HG02623 (cell line): ENCODE measurements at regions not wholly inside any gene's neighbourhood (a gene's known extent, or its start where the extent isn't known, plus 50 kb on each side); places are given as distances from the start of the nearest gene placed in this dataset.

Experiments
- ATAC-seq: cut with Tn5 transposase; IDR thresholded peaks from one replicate; pipeline ENCODE4 v1.9.1; 2021; ENCODE audit warnings: moderate library complexity; ENCODE audit not compliant: unreplicated experiment

- ATAC-seq, result no peak
Observed at GRCh38 chrX:109312757-109313156, 169.1 kb downstream of the GUCY2F start.

DNA sequence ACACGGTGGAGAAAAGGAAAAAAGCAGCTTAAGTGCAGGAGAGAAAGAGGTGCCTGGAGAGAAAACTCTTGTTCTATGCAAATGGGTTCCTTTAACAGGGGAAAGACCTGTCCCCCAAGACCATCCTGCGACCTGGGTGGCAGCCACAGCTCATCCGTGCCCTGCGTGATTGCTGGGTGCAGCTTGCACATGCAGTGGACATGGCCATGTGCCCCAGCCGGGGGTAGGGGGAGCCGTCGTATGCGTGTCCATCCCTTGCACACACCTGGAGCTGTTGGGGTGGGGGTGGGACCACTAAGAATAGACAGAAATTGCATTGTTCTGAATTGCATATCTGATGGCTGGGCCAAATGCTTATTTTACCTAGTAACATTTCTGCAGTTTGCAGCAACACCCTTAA, 171.9 kb downstream of the GUCY2F start:
- no peak for ATAC-seq

DNA sequence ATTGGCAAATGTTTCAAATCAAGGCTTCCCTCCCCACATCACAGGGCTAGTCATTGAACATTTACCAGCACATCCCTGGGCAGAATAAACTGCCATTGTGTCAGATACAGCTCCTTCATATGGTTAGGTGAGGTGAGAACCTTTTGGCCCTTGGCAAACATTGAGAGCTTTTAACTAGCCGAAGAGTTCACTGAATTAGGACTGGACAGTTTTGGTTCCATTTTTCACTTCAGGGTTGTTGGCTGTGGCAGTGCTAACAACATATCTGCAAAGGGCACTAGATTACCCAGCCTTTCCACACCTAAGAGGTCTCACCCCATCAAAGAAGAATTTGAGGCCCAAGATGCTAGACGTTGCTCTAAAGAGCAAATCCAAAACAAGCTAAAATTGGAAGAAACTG, 180.7 kb downstream of the GUCY2F start:
- ATAC-seq, result no peak

- ATAC-seq, result no peak
Observed at GRCh38 chrX:109300415-109300814, 181.5 kb downstream of the GUCY2F start.

- ATAC-seq, result no peak
Observed at GRCh38 chrX:109299091-109299490, 182.8 kb downstream of the GUCY2F start.

DNA sequence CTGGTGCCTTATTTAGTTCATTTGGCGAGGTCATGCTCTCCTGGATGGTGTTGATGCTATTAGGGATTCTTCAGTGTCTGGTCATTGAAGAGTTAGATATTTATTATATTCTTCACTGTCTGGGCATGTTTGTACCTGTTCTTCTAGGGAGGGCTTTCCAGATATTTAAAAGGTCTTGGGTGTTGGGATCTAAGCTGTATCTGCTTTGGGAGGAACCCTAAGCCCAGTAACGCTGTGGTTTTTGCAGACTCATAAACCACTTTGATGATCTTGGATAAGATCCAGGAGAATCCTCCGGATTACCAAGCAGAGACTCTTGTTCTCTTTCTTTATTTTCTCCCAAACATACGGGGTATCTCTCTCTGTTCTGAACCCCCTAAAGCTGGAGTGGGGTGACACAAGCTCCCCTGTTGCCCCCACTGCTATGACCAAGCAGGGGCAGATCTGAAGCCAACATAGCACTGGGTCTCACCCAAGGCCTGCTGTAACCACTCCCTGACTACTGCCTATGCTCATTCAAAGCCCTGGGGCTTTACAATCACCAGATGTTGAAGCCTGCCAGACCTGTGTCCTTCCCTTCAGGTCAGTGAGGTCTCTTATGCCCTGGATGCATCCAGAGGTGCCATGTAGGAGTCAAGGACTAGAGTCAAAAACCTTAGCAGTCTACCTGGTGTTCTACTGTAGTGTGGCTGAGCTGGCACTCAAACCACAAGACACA, 187.6 kb downstream of the GUCY2F start:
- no peak for ATAC-seq

- ATAC-seq, result no peak
Observed at GRCh38 chrX:109283870-109284269, 198.0 kb downstream of the GUCY2F start.

DNA sequence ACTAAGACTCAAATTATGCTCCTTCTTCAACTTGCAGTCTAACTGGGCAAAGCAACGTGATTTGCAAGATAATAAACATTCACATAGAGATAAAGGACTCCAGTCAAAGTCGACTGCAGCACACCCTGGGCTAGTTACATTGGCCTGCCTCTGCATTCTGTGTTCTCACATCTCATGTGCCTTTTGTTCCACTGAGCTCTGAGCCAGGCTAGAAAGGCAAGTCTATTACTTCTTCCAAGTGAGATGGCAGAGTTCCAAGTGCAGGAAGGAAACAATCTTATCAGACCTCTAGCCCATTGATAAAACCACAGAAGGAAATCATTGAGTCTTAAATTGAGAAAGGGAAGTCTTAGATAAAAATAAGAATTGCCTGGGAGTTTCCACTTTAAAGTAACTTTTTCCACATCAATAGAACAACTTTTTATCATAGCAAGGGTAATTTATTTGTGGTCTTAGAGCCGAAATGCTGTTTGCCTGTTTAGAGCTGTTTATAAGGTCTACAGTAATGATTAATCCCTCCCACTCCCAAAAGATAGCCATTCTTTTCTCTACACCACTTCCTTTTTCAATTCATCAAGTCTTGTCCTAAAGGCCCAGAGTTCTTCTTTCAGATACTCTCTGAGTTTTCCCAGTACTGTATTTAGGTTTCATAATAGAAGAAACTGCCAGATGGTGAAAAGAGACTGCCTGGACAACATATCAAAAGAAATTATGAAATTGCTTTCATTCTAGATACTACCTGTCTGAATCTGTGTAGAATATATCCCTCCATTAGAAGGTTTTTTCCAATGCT, 200.2 kb downstream of the GUCY2F start:
- peak; percentile 65 for ATAC-seq

DNA sequence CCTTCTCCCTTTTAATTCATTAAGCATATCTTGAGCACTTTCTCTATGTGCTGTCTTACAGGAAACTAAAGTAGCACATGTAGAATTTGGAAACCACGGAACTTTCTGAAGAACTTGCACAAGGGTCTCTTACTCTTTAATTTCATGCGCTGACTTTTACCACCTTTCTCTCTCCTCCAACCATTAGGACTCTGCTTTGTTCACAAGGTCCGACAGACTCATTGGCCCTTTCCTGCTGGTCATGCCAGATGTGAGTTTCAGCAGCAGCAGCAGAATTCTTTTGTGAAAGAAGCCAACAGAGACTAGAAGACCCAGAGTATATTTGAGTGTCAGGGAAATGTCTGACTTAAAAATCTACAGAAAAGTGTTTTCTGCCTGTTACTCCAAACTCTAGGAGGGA, 207.1 kb downstream of the GUCY2F start:
- no peak for ATAC-seq

DNA sequence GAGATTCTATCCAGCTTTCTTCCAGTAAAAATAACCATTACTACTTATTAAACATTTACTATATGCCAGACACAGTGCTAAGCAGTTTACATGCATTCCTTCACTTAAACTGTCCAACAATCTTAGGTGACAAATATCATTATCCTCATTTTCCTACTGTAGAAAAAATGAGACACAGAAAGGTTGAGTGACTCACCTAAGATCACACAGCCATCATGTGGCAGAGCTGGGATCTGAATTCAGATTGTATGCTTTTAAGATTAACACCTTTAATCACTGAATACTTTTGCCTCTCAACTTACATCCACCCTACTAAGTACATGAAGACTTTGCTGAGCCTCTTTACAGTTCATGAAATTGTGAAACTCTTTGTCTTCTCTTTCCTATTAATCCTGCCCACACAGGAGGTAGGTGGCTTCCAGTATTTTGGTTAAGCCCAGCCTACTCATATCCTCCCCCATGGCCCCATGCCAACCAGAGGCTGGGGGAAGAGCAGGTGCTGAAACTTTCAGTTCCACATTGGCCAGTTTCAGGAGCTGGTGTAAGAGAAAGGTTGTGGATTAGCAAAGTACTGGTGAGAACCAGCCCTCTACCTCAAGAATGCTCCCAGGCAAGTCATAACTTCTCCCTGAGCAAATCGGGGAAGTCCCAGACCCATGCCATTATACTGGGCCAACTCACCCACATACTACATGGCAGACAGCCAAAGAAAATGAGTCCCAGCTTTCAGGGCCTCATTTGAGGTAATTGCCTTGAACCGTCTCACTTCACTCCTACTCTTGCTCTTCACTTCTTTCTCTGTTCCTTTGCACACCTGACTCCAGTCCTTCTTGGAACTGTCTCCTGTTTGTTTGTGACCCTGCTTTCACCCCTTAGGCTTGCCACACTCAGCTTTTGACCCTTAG, 211.1 kb downstream of the GUCY2F start:
- ATAC-seq, result peak; percentile 89

DNA sequence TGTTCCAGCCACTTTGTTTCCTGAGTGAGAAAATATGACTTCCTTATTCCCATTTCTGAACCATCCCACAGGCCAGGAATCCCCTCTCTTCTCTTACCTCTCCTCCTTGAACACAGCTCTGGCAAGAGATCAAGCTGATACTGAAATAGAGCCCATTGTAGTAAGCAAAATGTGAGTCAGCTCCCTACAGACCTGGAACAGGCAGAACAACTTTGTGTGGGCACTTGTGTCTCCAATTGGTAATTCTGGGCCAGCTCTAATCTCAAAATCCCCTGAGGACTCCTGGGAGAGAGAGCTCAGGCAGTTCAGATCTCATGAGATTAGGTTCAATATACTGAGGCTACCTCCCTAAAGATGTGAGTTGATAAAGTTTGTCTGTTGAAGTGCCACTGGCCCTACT, 213.5 kb downstream of the GUCY2F start:
- ATAC-seq, result no peak

GRCh38 chrX:109266034-109266433, 215.9 kb downstream of the GUCY2F start:
- no peak for ATAC-seq

DNA sequence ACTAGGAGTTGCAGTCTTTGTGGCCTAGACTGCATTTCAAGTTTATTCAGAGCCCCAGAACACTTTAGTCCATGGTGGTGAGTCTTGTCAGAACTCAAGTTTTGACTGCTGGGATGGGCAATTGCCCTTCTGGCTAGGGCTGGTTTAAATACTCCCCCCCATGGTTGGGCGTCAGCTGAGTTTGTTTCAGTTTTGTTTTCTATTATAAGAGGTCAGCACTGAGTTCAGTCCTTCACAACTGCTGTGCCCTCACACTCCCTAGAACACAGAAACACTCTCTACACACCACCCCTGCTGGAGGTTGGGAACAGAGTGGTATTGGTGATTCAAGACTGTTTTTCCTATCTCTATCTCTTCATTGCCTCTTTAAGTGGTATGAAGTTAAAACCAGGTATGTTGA, 217.0 kb downstream of the GUCY2F start:
- peak; percentile 62 for ATAC-seq

DNA sequence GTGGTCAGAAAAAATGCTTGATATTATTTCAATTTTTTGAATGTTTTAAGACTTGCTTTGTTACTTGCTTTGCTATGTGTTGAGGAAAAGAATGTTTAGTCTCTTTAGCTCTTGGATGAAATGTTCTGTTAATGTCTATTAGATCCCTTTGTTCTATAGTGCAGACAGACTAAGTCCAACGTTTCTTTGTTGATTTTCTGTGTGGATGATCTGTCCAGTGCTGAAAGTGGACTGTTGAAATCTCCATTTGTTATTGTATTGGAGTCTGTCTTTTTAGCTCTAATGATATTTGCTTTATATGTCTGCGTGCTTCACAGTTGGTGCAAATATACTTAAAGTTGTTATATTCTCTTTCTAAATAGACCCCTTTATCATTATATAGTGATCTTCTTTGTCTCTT, 220.6 kb downstream of the GUCY2F start:
- ATAC-seq, result no peak

DNA sequence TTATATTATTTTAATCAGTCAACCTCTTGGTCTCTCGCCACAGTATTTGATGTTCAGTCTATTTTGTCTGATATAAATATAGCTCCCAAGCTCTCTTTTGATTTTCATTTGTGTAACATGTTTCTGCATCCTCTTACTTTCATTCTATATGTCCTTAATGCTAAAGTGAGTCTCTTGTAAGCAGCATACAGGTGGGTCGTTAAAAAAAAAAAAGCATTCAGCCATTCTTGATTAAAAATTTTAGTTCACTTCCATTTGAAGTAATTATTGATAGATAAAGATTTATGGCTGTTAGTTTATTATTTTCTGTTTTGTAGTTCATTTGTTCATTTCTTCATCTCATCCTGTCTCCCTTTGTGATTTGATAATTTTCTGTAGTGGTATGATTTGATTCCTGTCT, 229.1 kb downstream of the GUCY2F start:
- ATAC-seq, result no peak

- no peak for ATAC-seq
Observed at GRCh38 chrX:109218761-109219160, 263.1 kb downstream of the GUCY2F start.

GRCh38 chrX:109199726-109200125, 282.2 kb downstream of the GUCY2F start:
- no peak for ATAC-seq

- no peak for ATAC-seq
Observed at GRCh38 chrX:109190542-109190941, 291.3 kb downstream of the GUCY2F start.

DNA sequence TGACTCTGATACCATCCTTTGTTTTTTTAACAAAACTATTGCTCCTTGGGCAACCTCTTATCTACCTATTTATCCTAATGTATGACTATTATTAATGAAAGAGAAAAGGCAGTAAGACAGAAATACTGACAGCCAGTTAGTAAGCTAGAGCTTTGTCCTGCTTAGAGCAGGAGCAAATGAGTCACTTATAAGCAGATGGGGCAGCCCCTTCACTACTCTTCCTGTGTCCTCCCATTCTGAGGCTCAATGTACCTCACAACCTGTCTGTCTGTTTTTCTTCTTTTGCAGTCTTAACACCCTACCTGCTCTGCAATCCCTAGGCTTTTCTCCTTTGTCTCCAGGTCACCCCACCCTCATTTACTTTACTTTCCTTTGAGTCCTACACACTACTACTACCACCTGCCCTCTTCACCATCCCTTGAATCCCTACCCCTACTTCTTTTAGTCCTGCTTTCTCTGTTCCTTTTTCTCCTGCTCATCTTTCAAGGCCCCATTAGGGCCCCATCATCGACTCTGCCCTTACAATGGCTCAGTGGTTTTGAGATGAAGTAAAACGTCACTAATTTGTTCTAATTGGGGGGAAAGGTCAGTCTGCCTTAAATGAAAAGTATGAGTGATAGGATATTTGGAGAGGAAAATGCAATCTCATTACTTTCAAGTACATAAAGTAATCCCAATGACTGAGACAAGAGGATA, 294.3 kb downstream of the GUCY2F start:
- ATAC-seq, result peak; percentile 85

- ATAC-seq, result no peak
Observed at GRCh38 chrX:109186939-109187338, 294.9 kb downstream of the GUCY2F start.
